ENCODE measurements at regions not wholly inside any gene's neighbourhood (a gene's known extent, or its start where the extent isn't known, plus 50 kb on each side); places are given as distances from the start of the nearest gene placed in this dataset.

- H3K4me3 ChIP-seq, result no peak overlapping the region
- no peaks in the 10 kb centered on the region for H3K27me3 ChIP-seq
- H3K9me3 ChIP-seq, result no peaks in the 10 kb centered on the region
- WGBS, result 91% methylated on average over 3 of the region's 3 CpGs
- H3K36me3 ChIP-seq, result no peaks in the 10 kb centered on the region
- TF ChIP-seq EP300 (IDR thresholded peaks at IDR 0.05) (no peak), POLR2AphosphoS5 (IDR thresholded peaks at IDR 0.05) (no peak), POLR2A (IDR thresholded peaks at IDR 0.05) (no peak), CTCF (IDR thresholded peaks at IDR 0.05) (no peak)
- H3K27ac ChIP-seq, result no peak overlapping the region
- peaks cover 12% of the 10 kb centered on the region for H3K4me1 ChIP-seq
- no peak for DNase-seq (ENCODE audit: low spot score in 2 of 2)
Measured at GRCh38 chr20:19824861-19825260, 66.8 kb downstream of the RIN2 start.

- TF ChIP-seq POLR2A (IDR thresholded peaks at IDR 0.05) (no peak), POLR2AphosphoS5 (IDR thresholded peaks at IDR 0.05) (no peak), EP300 (IDR thresholded peaks at IDR 0.05) (no peak), CTCF (IDR thresholded peaks at IDR 0.05) (no peak)
- Histone ChIP-seq H3K27me3 (no peaks in the 10 kb centered on the region), H3K27ac (no peak overlapping the region), H3K4me1 (peaks cover 9% of the 10 kb centered on the region), H3K36me3 (no peaks in the 10 kb centered on the region), H3K9me3 (no peaks in the 10 kb centered on the region), H3K4me3 (no peak overlapping the region)
- 85% methylated on average over 3 of the region's 3 CpGs for WGBS
- no peak for DNase-seq (ENCODE audit: low spot score in 2 of 2)
Measured at GRCh38 chr20:19826179-19826914, 68.3 kb downstream of the RIN2 start.

- no peak overlapping the region for H3K4me3 ChIP-seq
- WGBS, result 82% methylated on average over 1 of the region's 1 CpG
- DNase-seq (ENCODE audit: low spot score in 2 of 2), result no peak
- no peaks in the 10 kb centered on the region for H3K9me3 ChIP-seq
- peaks cover 9% of the 10 kb centered on the region for H3K4me1 ChIP-seq
- no peaks in the 10 kb centered on the region for H3K27me3 ChIP-seq
- no peak overlapping the region for H3K27ac ChIP-seq
- H3K36me3 ChIP-seq, result no peaks in the 10 kb centered on the region
- TF ChIP-seq POLR2AphosphoS5 (IDR thresholded peaks at IDR 0.05), result no peak
- TF ChIP-seq CTCF (IDR thresholded peaks at IDR 0.05), result no peak
- no peak for TF ChIP-seq EP300 (IDR thresholded peaks at IDR 0.05)
Measured at GRCh38 chr20:19827818-19828217, 69.8 kb downstream of the RIN2 start.

DNA sequence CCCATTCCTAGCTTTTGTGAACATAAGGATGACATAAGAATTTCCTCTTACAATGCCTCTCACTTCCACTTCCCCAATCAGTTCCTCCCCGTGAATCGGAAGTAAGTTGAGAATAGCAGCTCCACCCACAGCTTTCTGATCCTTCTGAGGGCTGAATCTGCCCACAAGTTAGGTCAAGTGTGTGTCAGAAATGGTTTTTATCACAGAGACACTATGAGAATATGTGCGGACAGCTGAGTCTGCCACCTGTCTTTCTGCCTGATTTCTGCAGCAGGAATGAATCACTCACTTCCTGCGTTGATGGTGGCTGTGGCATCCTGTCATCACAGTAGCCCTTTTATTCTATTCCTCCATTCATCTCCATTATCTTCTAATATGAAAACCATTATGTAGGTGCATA lies 70.2 kb downstream of the RIN2 start:
- Histone ChIP-seq H3K9me3 (no peaks in the 10 kb centered on the region), H3K36me3 (no peaks in the 10 kb centered on the region), H3K4me3 (no peak overlapping the region), H3K4me1 (peaks cover 9% of the 10 kb centered on the region), H3K27ac (no peak overlapping the region), H3K27me3 (no peaks in the 10 kb centered on the region)
- DNase-seq (ENCODE audit: low spot score in 2 of 2), result no peak
- 70% methylated on average over 4 of the region's 4 CpGs for whole genome bisulfite sequencing
- no peak for TF ChIP-seq POLR2AphosphoS5 (IDR thresholded peaks at IDR 0.05)
- TF ChIP-seq CTCF (IDR thresholded peaks at IDR 0.05), result no peak
- TF ChIP-seq EP300 (IDR thresholded peaks at IDR 0.05), result no peak
- TF ChIP-seq POLR2A (IDR thresholded peaks at IDR 0.05), result no peak

DNA sequence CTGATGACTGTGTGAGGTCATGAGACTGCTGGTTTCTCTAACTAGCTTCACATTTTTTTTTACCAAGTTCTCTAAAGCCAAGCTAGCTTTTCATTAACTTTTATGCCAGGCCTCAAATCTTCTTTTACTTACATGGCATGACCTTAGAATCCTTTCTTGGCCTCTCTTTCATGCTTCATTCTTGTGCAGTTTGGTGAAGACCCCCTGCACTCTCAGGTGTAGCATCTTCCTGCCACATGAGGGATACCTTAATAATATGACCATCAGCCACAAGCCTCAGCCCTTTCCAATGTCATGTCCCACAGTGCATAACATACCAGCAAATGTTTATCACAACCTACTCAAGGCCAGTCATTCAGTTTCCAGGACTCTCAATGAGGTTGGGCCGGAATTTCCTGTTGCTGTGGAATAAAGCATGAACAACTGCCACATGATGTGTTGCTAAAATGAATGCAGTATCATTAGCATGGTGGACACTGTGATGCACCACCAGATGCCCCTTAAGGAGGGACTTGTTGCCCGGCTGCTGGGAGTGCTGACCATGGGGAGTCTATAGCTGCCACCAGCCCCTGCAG lies 72.2 kb downstream of the RIN2 start:
- Histone ChIP-seq H3K27me3 (no peaks in the 10 kb centered on the region), H3K4me3 (no peak overlapping the region), H3K27ac (no peak overlapping the region), H3K9me3 (no peaks in the 10 kb centered on the region), H3K4me1 (no peaks in the 10 kb centered on the region), H3K36me3 (no peaks in the 10 kb centered on the region)
- DNase-seq (ENCODE audit: low spot score in 2 of 2), result no peak
- TF ChIP-seq CTCF (IDR thresholded peaks at IDR 0.05), result no peak
- TF ChIP-seq EP300 (IDR thresholded peaks at IDR 0.05), result no peak
- TF ChIP-seq POLR2A (IDR thresholded peaks at IDR 0.05), result no peak
- TF ChIP-seq POLR2AphosphoS5 (IDR thresholded peaks at IDR 0.05), result no peak
- WGBS, result 75% methylated on average over 1 of the region's 2 CpGs
